IPS-18c (cell line): ENCODE measurements at regions not wholly inside any gene's neighbourhood (a gene's known extent, or its start where the extent isn't known, plus 50 kb on each side); places are given as distances from the start of the nearest gene placed in this dataset.

ENCODE experiments used
- H3K4me3 ChIP-seq: 2 replicates; pipeline ENCODE4 v1.7.0; 2013; ENCODE audit warnings: low read depth, mild to moderate bottlenecking, low read length, moderate library complexity; ENCODE audit not compliant: insufficient read depth
- H3K9me3 ChIP-seq: one replicate; pipeline ENCODE4 v1.6.1; 2013; ENCODE audit warnings: mild to moderate bottlenecking, low read length, moderate library complexity; ENCODE audit not compliant: control insufficient read depth, insufficient read depth

DNA sequence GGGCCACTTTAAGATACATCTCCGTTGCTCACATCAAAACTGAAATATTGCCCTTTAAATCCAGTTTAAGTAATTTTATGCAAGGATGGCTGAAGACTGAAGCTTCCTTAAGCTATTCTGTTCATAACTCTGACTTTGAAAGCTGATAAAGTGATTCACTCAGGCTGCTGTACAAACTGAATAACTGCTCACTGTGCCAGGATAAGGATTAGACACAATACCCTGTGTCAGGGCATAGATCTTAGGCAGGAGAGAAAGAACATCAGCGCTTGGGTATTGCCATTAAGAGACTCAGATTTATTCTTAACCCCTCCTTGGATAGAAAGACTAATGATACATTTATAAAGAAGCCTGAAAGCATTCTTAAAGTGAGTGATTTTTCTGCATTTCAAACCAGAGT, 614.5 kb upstream of the ZWINT start:
- no peak overlapping the region for H3K4me3 ChIP-seq
- no peaks in the 10 kb centered on the region for H3K9me3 ChIP-seq

DNA sequence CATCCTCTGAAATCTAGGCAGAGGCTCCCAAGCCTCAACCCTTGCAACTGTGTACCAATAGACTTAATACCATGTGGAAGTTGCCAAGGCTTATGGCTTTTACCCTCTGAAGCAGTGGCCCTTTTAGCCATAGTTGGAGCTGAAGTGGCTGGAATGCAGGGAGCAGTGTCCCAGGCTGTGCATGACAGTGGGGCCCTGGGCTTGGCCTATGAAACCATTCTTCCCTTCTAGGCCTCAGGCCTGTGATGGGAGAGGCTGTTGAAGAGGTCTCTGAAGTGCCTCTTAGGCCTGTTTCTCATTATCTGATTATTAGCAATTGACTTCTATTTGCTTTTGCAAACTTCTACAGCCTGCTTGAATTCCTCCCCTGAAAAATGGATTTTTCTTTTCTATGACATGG, 612.7 kb upstream of the ZWINT start:
- Histone ChIP-seq H3K4me3 (no peak overlapping the region), H3K9me3 (no peaks in the 10 kb centered on the region)

DNA sequence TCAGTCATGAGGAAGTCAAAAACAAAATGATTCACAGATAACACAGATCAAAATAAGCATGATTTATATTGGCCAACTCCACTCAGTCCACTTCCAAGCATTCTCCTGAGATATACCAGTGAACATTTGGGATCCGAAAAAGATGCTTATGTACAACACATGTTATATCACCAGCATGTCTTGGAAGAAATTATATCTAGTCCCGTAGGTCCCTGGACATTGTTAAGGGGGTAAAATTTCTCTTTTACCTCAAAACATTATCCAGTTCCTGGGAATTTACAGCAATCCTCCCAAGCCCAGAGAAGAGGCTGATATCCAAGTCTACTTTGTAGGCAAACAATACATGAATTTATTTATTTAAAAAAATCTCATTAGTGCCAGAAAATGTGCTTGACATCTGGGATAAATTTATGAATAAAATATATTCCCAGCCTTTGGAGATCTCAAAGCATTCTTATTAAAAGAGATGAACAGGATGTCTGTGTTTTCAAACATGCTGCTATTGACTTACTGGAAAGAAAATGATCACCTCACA, 582.2 kb upstream of the ZWINT start:
- Histone ChIP-seq H3K4me3 (no peak overlapping the region), H3K9me3 (peaks cover 3% of the 10 kb centered on the region)

DNA sequence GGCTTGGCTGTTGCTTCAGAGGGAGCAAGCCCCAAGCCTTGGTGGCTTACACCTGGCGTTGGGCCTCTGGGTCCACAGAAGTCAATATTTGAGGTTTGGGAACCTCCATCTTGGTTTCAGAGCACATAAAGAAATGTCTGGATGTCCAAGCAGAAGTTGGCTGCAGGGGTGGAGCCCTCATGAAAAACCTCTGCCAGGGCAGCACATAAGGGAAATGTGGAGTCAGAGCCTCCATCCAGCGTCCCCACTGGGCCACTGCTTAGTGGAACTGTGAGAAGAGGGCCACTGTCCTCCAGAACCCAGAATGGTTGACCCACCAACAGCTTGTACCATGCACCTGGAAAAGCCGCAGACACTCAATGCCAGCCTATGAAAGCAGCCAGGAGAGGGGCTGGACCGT, 573.5 kb upstream of the ZWINT start:
- Histone ChIP-seq H3K4me3 (no peak overlapping the region), H3K9me3 (peaks cover 6% of the 10 kb centered on the region)

DNA sequence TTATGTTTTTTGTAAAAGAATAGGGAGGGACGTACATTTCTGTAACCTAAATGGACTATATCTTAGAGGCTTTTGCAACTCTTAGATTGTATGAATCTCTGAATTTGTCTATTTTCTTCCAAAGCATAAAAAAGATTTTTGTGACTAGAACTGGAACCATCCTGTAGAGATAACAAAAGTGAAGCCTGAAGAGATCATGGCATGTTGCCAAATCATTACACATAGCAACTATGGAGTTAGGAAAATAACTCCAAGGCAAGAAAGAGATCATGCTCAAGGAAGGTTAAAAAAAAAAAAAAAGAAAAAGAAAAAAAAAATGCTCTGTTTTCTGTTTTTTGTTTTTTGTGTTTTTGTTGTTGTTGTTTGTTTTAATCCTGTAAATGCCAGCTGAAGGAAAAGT, 567.7 kb upstream of the ZWINT start:
- no peaks in the 10 kb centered on the region for H3K9me3 ChIP-seq
- no peak overlapping the region for H3K4me3 ChIP-seq

DNA sequence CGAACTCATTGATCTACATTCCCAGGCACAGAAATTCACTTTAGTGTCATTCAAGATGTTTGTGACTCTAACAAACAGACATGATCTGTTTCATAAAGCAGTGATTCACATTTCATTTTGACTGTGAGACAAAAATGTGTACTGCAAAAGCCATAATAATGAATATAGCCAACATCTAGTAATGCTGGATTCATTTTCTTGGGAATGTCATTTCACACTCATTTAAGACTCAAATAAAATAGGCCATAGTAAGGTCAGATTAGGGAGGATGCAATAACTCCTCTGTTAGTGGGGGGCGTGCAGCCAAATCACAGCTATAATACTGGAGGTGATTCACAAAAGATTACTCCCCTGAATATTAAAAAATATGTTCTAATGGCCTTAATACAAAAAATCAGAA, 566.6 kb upstream of the ZWINT start:
- no peaks in the 10 kb centered on the region for H3K9me3 ChIP-seq
- no peak overlapping the region for H3K4me3 ChIP-seq

DNA sequence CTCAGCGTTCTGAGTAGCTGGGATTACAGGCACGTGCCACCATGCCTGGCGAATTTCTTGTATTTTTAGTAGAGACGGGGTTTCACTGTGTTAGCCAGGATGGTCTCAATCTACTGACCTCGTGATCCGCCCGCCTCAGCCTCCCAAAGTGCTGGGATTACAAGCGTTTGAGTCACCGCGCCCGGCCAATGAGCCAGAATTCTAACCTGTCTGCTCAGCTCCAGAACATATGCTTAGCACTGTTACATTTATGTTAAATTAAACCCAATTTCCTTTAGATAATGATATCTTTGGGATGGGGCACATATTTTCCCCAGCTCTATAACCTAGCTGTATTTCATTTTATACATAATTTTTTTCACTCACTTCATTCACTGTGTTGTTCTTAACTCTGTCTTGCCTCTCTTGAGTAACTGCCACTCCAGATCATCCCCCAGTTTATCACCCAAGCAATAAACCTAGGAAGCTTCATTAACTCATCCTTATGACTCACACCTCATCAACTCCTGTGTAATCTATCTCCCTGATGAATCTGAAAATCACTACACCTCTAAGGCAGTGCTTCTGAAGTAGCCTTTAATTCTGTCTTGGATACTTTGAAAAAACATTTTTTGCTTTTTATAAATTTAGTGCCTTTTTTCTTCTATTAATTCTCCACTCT, 559.7 kb upstream of the ZWINT start:
- no peaks in the 10 kb centered on the region for H3K9me3 ChIP-seq
- no peak overlapping the region for H3K4me3 ChIP-seq

DNA sequence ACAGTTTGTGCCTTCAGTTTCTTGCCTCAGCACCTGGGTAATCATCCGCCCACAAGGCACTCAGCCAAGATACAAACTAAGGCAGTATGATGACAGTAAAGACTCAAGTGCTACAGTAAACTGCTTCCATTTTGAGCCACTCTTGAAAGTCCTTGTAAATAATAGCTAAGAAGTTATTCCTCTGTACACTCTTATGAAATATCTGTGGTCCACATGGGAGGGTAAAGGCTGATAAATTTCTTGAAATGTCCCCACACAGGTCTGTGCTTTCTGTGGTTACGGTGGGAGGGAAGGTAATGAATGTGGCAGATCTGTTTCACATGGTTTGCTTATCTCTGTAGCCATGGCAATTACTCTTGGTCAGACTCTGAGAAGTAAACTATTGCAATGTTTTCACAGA, 551.0 kb upstream of the ZWINT start:
- Histone ChIP-seq H3K9me3 (no peaks in the 10 kb centered on the region), H3K4me3 (no peak overlapping the region)

DNA sequence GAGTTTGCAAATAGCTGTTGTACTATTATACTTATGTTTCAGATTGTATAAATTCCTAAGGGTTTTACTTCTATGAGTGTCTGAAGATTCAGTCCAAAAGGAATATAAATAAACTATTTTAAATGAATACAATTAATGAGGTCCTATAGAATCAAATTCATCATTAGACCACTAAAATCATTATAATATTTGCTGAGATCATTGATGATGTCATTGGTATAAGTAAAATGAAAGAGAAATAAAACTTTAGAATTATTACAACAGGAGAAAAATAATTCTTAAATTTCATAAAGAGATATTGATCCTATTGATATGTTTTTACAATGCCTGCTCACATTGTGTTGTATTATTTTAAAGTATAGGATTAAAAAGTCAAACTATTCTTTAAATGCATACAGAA, 544.0 kb upstream of the ZWINT start:
- H3K4me3 ChIP-seq: no peak overlapping the region
- no peaks in the 10 kb centered on the region for H3K9me3 ChIP-seq

DNA sequence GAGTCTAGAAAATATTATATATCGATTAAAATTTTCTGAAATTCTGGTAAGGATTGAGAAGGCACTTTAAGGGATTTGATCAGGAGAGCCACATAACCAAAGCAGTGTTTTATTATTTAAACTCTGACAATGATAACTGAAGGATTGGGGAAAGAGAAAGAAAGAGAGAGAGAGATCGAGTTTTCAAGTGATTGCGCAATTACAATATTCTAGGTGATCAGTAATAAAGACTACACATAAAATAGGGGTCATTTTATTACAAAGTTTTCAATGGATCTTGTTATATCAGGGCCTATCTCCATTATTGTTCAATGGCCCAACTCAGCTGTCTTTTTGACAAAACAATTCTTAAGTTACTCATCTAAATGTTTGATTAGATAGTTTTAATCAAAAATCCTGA, 541.5 kb upstream of the ZWINT start:
- H3K4me3 ChIP-seq: no peak overlapping the region
- H3K9me3 ChIP-seq: no peaks in the 10 kb centered on the region

DNA sequence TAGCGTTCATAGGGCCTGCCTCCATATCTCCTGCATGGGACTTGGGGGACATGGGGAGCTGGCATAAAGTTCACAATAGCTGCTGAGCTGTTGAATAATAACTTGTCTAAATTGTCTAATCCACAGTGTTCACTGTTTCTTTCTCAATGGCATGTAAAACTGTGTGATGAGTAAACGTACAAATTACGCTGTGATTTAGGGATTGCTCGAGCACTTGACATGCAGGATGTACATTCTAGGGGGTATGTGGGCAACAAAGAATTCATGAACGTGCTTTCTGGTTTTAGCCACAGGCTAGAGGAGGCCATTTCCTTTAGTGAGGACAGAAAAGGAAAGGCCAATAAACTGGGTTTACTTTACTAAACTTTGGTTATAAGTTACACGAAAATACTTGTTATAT, 534.2 kb upstream of the ZWINT start:
- no peak overlapping the region for H3K4me3 ChIP-seq
- H3K9me3 ChIP-seq: no peaks in the 10 kb centered on the region

DNA sequence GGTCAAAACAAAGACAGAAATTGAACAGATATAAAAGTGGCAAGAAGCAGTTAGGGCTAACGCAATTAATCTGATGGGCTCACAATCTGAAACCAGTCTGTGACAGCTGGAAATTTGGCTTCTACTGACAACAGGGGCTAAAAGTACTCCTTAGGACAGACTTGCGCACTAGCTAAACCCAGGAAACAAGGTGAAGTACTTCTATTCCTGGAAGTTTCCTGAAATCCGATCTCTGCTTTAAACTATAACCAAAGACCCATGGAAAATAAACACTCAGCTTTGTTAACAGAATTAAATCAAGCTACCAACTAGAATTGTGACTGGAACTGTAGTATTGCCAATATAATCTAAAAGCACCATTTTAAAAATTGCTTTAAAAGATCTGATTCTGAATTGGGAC, 520.2 kb upstream of the ZWINT start:
- H3K9me3 ChIP-seq: no peaks in the 10 kb centered on the region
- H3K4me3 ChIP-seq: no peak overlapping the region

DNA sequence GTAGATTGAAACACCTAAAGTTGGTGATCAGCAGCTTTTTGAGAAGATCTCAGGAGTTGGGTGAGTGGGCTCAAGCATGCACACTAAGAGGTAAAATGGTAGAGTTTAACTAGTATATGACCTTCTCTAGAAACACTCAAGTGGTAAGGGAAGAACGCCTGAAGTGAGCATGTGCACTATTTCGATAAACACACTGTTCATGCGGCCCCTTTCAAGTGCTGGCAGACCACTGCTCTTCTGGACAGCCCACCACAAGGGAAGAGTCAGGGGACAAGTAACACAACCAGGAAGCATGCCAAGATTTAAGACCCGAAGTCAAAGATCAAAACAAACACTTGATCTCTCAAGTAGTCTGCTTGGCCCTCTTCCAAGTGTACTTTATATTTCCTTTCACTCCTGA, 519.5 kb upstream of the ZWINT start:
- no peaks in the 10 kb centered on the region for H3K9me3 ChIP-seq
- H3K4me3 ChIP-seq: no peak overlapping the region; the same call in 1 of the 2 replicates

DNA sequence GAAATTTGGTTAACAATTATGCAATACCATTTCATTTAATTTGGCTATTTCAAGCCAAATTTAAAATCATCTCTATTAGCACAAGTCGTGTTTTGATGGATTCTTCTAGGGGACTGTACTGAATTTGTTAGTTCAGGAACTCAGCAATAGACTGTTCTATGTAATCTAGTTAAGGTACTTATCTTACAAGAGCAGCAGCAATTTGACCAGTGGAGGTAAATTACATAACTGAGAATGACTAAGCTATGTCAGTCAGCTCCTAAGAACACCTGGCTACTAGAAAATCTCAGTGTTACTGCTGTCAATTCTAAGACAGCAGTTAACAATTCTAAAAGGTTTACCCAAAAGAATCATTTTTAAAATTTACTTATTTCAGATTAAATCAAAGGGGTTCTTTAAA, 513.9 kb upstream of the ZWINT start:
- H3K4me3 ChIP-seq: no peak overlapping the region
- no peaks in the 10 kb centered on the region for H3K9me3 ChIP-seq

DNA sequence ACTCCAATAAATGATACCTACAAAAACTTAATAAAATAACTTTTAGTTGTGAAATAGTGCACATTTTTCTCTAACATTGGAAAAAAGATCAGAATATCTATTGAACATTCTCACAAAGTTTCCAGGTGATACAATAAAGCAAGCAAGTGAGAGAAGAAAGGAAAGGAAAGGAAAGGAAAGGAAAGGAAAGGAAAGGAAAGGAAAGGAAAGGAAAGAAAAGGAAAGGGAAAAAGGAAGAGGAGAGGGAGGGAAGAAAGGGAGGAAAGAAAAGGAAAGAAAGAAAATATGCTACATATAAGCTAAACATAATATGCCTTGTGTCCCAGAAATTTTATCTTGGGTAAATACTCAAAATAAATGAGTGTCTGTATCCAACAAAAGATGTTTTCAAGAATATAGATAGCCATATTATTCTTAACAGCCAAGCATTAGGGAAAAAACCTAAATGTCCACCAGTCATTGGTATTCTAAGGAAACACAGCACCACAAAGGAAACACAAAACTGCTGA, 510.2 kb upstream of the ZWINT start:
- Histone ChIP-seq H3K4me3 (no peak overlapping the region), H3K9me3 (no peaks in the 10 kb centered on the region)

DNA sequence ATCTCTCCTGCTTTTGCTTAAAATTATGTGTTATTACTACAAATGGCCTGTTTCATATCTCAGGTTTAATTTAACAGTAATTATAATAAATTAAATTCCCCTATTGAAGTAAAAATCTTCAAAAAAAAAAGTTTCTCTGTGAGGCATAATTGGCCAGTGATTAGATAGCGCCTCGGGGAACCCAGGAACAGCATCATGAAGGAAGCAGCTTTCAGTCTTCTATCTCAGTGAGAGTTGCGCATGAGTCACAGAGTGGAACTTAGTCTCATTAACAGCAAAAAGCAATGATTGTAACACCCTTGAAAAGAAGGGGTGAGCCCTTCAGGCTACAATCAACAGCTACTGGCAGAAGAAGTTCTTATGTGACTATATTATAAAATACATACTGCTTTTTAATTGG, 506.2 kb upstream of the ZWINT start:
- H3K9me3 ChIP-seq: no peaks in the 10 kb centered on the region
- no peak overlapping the region for H3K4me3 ChIP-seq

DNA sequence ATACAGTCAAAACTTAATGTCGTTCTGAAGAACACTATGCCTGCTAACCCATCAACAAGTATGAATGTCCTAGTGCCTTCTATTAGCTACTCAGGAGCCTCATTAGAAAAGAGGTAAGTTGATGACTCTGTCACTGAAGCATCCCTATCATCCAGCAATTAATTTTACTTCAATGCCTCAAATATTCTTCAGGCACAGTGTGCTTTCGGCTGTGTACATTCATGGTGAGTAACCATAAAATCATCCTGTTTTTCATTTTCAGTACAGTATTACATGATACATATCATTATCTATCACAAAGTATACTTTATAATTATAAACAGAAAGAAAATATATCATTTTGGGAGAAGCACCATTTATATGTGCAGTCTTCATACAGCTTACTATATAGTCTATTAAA, 495.5 kb upstream of the ZWINT start:
- H3K4me3 ChIP-seq: no peak overlapping the region
- no peaks in the 10 kb centered on the region for H3K9me3 ChIP-seq

DNA sequence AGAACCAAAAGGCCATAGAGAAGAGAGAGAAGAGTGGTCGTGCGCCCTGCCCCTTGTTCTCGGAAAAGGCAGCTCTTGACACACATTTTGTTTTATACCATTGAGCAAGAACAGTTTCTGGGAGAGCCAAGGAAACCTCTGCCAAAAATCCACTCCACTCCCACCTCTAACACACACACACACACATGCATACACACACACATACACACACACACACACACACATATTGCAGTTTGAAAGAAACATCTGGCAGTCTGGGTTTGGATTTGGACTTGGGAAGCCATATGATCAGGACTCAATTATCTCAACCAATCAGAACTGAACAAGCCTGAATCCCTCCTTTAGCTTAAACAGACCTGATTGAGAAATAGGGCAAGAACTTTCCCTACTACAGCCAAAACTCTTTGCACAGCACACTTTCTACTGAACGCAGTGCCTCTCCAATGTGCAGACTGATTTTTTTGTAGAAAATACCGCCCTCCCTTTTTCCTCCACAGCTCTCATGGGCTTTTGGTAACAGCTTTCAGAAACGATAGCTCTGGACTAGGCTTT, 484.0 kb upstream of the ZWINT start:
- Histone ChIP-seq H3K9me3 (no peaks in the 10 kb centered on the region), H3K4me3 (no peak overlapping the region)

DNA sequence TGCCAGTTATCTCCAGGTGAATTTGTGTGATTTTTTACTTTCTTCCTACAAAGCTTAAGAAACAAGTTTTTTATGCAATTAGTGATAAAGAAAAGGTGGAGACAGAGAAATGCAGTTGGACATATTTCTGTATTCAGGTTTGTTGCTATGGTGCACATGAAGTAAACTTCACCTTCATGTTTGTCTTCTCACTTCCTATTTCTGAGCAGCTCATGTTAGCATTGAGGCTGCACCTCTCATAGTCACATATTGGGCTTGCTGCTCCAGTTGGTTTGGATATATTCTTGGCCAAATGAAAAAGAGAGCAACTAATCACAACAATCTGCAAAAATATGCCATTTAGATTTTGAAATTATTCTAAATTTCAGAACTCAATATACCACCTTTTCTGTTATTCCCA, 475.6 kb upstream of the ZWINT start:
- Histone ChIP-seq H3K9me3 (no peaks in the 10 kb centered on the region), H3K4me3 (no peak overlapping the region)
